ENCODE measurements at regions not wholly inside any gene's neighbourhood (a gene's known extent, or its start where the extent isn't known, plus 50 kb on each side); places are given as distances from the start of the nearest gene placed in this dataset.
"Not testable (repeated sequence)": the region's sequence is repeated elsewhere in the genome, so short reads cannot be mapped to it uniquely, and the experiment has no call there.

DNA sequence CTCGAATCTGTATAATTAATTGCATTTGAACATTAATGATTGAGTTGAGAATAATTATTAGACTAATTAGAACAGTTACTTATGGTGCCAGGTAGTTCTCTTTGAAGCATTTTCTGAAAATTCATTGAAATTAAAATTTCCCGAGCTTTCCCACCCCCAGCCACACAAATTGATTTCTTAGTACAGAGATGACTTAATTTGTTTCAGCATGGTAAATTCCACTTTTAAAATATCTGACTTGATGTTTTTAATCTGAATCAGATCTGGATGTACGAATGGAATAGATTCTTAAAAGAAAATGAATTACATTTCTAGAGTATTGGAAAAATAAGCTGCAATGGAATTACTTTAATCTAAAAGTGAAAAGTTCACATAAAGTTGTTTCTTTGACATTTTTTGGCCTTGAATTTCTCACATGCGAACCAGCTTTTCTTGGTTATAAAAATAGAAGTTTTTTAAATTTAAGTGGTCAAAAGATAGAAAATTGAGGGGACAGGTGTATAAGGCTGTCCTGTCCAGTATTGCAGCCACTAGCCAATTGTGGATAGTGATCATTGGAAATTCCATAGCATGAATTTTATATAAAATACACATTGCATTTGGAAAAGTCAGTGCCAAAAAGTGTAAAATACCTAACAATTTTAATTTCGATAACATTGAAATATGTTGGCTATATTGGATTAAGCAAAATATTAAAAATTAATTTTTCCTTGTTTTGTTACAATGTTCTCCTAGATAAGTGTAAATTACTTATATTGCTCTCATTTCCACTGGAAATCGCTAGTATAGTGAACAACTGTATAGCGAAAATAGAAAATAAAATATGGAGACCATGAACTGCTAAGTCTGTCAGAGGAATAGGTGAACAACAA is 102.9 kb downstream of the OR2B2 start:
- Histone ChIP-seq H3K4me3 (ENCODE audit: low read depth, low read length) (peak overlapping the region; percentile 94), H3K9ac (no peak overlapping the region), H3K4me2 (ENCODE audit: low read length) (peak overlapping the region; percentile 100), H2AFZ (peak overlapping the region; percentile 84), H3K27me3 (ENCODE audit: control insufficient read depth, insufficient read depth, low read length) (no peaks in the 10 kb centered on the region), H3K9me3 (ENCODE audit: control insufficient read depth, low read length) (no peaks in the 10 kb centered on the region), H3K27ac (peak overlapping the region; percentile 92), H3K79me2 (no peaks in the 10 kb centered on the region), H3K4me1 (peaks cover 4% of the 10 kb centered on the region), H3K36me3 (ENCODE audit: control insufficient read depth, insufficient read depth, low read length) (no peaks in the 10 kb centered on the region)
- TF ChIP-seq, protein P1, sequence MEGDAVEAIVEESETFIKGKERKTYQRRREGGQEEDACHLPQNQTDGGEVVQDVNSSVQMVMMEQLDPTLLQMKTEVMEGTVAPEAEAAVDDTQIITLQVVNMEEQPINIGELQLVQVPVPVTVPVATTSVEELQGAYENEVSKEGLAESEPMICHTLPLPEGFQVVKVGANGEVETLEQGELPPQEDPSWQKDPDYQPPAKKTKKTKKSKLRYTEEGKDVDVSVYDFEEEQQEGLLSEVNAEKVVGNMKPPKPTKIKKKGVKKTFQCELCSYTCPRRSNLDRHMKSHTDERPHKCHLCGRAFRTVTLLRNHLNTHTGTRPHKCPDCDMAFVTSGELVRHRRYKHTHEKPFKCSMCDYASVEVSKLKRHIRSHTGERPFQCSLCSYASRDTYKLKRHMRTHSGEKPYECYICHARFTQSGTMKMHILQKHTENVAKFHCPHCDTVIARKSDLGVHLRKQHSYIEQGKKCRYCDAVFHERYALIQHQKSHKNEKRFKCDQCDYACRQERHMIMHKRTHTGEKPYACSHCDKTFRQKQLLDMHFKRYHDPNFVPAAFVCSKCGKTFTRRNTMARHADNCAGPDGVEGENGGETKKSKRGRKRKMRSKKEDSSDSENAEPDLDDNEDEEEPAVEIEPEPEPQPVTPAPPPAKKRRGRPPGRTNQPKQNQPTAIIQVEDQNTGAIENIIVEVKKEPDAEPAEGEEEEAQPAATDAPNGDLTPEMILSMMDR (IDR thresholded peaks at IDR 0.05): no peak

DNA sequence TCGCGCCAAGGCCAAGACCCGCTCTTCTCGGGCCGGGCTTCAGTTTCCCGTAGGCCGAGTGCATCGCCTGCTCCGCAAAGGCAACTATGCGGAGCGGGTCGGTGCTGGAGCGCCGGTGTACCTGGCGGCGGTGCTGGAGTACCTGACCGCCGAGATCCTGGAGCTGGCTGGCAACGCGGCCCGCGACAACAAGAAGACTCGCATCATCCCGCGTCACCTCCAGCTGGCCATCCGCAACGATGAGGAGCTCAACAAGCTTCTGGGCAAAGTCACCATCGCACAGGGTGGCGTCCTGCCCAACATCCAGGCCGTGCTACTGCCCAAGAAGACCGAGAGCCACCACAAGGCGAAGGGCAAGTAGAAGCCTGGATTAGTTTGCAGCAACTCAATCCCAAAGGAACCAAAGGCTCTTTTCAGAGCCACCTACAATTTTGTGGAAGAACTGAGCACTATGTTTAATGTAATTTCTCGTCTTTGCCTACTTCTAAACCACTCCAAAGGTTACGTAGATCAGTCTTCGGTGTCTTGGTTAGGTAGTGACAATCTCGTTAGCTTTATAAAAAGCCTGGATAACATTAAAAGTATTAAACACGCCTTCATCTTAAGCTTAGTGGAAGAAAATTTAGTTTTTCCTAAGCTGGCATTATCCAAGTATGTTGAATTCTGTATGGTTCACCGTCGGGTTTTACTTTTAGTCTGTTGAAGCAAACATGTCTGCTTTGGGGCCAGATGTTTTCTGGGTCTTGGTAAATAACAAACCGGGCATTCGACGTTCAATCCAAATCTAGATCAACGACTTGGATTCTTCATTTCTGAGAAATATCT is 103.7 kb downstream of the OR2B2 start:
- not testable (repeated sequence) for H3K4me1 ChIP-seq; H3K9ac ChIP-seq; H3K27me3 ChIP-seq (ENCODE audit: control insufficient read depth, insufficient read depth, low read length); H3K36me3 ChIP-seq (ENCODE audit: control insufficient read depth, insufficient read depth, low read length); H3K9me3 ChIP-seq (ENCODE audit: control insufficient read depth, low read length); H3K79me2 ChIP-seq
- Histone ChIP-seq H3K4me2 (ENCODE audit: low read length) (peak overlapping the region; percentile 100), H3K27ac (peak overlapping the region; percentile 87), H3K4me3 (ENCODE audit: low read depth, low read length) (peak overlapping the region; percentile 94), H2AFZ (peak overlapping the region; percentile 82)

DNA sequence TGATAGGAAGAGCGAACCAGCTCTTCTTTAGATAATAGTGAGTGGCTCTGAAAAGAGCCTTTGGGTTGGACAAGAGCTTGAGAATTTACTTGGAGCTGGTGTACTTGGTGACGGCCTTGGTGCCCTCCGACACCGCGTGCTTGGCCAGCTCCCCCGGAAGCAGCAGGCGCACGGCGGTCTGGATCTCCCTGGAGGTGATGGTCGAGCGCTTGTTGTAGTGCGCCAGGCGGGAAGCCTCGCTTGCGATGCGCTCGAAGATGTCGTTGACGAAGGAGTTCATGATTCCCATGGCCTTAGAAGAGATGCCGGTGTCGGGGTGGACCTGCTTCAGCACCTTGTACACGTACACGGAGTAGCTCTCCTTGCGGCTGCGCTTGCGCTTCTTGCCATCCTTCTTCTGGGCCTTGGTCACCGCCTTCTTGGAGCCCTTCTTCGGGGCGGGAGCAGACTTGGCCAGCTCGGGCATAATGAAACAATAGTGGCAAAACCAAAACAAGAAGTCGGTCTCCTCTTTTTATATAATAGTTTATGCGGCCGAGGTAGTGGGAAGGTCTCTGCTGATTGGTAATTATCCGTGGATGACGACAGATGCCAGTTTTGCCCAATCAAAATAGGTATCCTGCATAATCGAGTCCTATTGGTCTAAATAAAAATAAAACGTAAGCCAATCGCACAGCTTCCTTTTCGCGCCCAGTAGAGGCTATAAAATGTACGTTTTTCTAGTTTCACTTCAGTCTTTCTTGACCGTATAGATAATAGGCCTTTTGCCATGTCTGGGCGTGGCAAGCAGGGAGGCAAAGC is 104.6 kb downstream of the OR2B2 start:
- H3K4me1 ChIP-seq; H3K27me3 ChIP-seq (ENCODE audit: control insufficient read depth, insufficient read depth, low read length); H3K36me3 ChIP-seq (ENCODE audit: control insufficient read depth, insufficient read depth, low read length); H3K79me2 ChIP-seq; H3K9me3 ChIP-seq (ENCODE audit: control insufficient read depth, low read length); H3K9ac ChIP-seq: not testable (repeated sequence)
- H3K27ac ChIP-seq: peak overlapping the region; percentile 87
- H3K4me3 ChIP-seq (ENCODE audit: low read depth, low read length): peak overlapping the region; percentile 94
- H3K4me2 ChIP-seq (ENCODE audit: low read length): peak overlapping the region; percentile 100
- H2AFZ ChIP-seq: peak overlapping the region; percentile 82

DNA sequence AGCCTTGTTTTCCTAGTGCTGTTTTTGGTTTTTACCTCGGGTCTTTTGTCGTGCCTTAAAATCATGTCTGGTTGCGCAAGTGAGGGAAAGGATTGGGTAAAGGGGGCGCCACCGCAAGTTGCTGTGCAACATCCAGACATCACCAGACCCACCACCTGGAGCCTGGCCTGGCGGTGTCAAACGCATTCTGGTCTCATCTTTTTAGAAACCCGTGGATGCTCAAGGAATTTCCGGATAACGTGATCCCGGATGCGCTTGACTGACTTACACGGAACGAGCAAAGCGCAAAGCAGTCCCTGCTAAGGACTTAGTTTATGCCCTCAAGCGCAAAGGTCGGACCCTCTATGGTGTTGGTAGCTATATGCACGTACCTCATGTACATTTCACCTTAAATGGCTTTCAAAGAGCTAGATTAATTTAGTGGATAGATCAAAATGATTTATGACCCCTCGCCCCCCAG is 105.2 kb downstream of the OR2B2 start:
- Histone ChIP-seq H3K79me2 (no peaks in the 10 kb centered on the region), H3K4me1 (peaks cover 4% of the 10 kb centered on the region), H3K9me3 (ENCODE audit: control insufficient read depth, low read length) (no peaks in the 10 kb centered on the region), H3K27me3 (ENCODE audit: control insufficient read depth, insufficient read depth, low read length) (no peaks in the 10 kb centered on the region), H3K9ac (no peak overlapping the region), H3K4me2 (ENCODE audit: low read length) (peak overlapping the region; percentile 100), H3K27ac (peak overlapping the region; percentile 87), H3K36me3 (ENCODE audit: control insufficient read depth, insufficient read depth, low read length) (no peaks in the 10 kb centered on the region), H2AFZ (peak overlapping the region; percentile 82), H3K4me3 (ENCODE audit: low read depth, low read length) (peak overlapping the region; percentile 94)
- TF ChIP-seq, protein P1 (IDR thresholded peaks at IDR 0.05): no peak

DNA sequence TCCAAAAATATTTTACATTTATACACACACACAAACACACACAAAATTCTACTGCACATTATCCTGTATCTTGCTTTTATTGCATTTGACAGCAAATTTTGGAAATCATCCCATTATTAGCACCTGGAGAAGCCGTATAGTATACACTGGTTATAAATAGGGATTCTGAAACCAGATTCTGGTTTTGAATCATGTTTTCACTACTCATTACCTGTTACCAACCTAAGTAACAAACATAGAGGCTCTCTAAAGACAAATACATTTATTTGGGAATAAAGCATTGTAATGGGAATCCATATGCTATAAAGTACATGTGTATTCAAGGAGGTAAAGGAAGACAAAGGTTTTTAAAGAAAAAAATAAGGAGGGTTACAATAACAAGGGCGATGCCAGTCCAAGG is 106.8 kb downstream of the OR2B2 start:
- no peaks in the 10 kb centered on the region for H3K27me3 ChIP-seq (ENCODE audit: control insufficient read depth, insufficient read depth, low read length)

More for the DNA sequence above, 106.8 kb downstream of the OR2B2 start:
- TF ChIP-seq, protein P1 (IDR thresholded peaks at IDR 0.05): no peak
- no peaks in the 10 kb centered on the region for H3K4me1 ChIP-seq
- H2AFZ ChIP-seq: no peak overlapping the region
- H3K4me2 ChIP-seq (ENCODE audit: low read length): no peak overlapping the region
- no peaks in the 10 kb centered on the region for H3K79me2 ChIP-seq
- no peak overlapping the region for H3K9ac ChIP-seq
- no peaks in the 10 kb centered on the region for H3K36me3 ChIP-seq (ENCODE audit: control insufficient read depth, insufficient read depth, low read length)
- no peak overlapping the region for H3K27ac ChIP-seq
- H3K9me3 ChIP-seq (ENCODE audit: control insufficient read depth, low read length): no peaks in the 10 kb centered on the region
- no peak overlapping the region for H3K4me3 ChIP-seq (ENCODE audit: low read depth, low read length)
